HG02588 (cell line): ENCODE measurements at regions not wholly inside any gene's neighbourhood (a gene's known extent, or its start where the extent isn't known, plus 50 kb on each side); places are given as distances from the start of the nearest gene placed in this dataset.

Experiments used
- ATAC-seq: cut with Tn5 transposase; IDR thresholded peaks from one replicate; pipeline ENCODE4 v1.9.1; 2021; ENCODE audit warnings: mild to moderate bottlenecking, moderate library complexity; ENCODE audit not compliant: unreplicated experiment

GRCh38 chr3:24830230-24831152 lies 335.8 kb upstream of the THRB start:
- no peak for ATAC-seq

- ATAC-seq = no peak
These were observed 336.6 kb upstream of the THRB start for GRCh38 chr3:24831221-24831620.

DNA sequence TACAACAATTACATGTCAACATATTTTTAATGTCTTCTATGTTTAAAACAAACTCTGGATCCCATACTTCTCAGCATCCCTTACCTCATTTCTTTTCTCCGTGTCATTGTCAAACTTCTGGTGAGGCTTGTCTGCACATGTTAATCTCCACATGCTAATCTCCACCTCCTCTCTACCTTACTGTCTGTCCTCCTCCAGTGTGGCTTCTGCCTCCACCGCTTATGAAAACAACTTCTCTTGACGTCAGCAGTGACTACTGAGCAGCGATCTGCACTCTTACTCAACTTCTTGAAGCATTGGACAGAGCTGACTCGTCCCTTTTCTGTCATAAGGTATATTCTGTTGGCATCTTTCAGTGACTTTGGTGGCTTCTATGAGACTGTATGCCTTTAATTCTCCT lies 338.2 kb upstream of the THRB start:
- ATAC-seq = no peak

- ATAC-seq = no peak
These were observed 339.8 kb upstream of the THRB start for GRCh38 chr3:24834442-24834841.

DNA sequence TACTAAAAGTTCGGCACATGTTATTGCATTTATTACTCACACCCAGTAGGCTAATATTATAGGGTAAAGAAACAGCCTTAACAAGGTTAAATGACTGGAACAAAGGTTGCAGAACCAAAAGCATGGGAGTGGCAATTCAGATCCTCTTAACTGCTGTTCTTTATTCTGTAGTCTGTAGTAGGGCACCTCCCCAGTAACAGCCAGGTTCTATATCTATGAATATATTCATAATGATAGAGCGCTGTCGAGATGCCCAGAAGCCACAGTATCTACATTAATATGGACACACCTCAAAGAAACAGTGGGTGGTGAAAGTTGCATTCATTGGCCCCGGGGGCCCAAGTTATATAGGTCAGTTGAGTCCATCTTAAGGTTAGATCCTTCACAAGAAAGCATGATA lies 340.9 kb upstream of the THRB start:
- no peak for ATAC-seq

- no peak for ATAC-seq
These were observed 343.0 kb upstream of the THRB start for GRCh38 chr3:24837601-24838000.

GRCh38 chr3:24838533-24838932 lies 343.9 kb upstream of the THRB start:
- ATAC-seq = no peak

DNA sequence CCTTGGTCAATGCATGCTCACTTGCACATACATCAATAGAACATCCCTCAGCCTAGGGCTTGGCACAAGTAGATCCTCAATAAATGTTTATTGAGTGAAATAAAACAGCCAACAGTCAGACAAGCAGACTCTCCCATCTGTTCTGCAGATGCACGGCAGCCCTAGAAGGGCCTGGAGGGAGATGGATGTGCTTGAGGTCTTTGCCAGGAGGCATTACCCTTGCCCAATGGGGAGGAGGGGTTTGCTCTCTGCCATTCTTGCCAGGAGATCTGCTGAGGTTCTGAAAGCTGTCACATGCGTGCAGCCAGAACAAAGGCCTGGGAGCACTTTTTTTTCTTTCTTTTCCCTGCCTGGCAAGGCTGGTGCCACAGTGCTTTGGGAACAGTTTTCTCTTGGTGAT lies 349.3 kb upstream of the THRB start:
- no peak for ATAC-seq

DNA sequence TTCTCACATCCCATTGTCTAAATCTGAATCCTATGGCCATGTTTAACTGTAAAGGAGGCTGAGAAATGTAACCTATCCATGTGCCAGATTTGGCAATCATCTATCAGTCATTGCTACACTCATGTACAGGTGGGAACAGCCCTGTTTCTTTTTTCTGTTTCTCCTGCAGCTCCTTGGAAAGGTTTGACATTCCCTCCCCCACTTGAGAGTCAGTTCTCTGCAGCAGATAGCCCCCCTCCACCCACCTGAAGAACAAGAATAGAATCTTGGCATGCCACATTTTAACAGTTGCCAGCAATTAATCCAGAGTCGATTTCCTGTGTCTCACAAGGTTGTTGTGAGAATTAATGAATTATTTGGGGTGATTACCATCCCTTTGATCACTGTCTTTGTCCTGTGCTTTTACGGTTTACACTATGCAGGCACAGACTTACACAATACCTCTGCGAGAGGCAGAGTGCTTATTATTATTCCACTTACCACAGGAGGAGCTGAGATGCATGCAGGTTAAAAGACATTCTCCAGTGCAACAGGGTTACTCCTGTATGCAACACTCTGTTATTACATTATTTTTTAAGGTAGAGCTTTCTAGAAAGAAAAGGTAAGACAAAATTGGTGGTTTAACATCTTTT lies 351.0 kb upstream of the THRB start:
- ATAC-seq = no peak

DNA sequence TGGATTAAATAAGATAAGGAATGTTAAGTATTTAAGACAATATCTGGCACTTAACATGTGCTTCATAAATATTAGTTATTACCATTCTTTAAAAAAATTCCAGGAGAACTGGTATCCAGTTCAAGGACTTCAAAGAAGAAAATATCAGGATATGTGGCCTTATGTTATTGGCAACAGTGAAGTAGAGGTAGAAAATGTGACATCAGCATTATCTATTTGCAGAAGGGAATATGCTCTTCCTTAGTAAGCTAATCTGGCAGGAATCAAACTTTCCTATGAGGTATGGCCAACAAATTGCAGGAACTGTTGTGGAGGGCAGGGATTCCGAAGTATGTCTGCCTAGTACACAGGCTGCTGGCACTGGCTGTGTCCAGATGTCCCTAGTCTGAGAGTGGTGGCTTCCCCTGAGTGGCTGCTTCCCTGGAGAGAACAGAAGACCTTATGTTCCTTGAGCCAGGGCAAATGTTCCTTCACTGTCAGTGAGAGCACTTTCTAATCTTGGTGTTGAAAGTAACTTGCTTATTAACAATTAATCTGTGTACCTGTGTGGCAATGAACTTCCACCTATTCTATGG lies 351.7 kb upstream of the THRB start:
- ATAC-seq = no peak

GRCh38 chr3:24850245-24850644 lies 355.6 kb upstream of the THRB start:
- ATAC-seq = no peak

GRCh38 chr3:24853685-24854490 lies 359.2 kb upstream of the THRB start:
- ATAC-seq = no peak

GRCh38 chr3:24854748-24855147 lies 360.1 kb upstream of the THRB start:
- ATAC-seq = no peak

- ATAC-seq = no peak
These were observed 363.3 kb upstream of the THRB start for GRCh38 chr3:24857945-24858344.

DNA sequence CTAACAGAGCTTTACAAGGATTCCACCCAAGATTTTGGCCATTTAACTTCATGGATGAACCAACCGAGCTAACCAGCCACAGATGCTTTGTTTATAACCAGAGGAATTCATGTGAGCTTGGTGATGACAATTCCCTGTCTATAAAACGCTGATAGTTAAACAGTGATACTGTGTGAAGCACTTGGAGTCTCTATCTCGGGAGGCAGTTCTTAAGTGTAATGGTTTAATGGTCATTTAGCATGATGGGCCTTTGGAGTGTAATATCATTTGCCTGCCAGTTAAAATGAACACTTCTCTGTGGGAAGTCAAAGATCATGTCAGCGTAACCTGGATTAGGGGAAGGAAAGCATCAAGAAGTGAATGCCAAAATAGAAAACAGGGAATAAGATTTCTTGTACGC lies 368.6 kb upstream of the THRB start:
- ATAC-seq = no peak

- ATAC-seq = no peak
These were observed 373.1 kb upstream of the THRB start for GRCh38 chr3:24867783-24868182.

DNA sequence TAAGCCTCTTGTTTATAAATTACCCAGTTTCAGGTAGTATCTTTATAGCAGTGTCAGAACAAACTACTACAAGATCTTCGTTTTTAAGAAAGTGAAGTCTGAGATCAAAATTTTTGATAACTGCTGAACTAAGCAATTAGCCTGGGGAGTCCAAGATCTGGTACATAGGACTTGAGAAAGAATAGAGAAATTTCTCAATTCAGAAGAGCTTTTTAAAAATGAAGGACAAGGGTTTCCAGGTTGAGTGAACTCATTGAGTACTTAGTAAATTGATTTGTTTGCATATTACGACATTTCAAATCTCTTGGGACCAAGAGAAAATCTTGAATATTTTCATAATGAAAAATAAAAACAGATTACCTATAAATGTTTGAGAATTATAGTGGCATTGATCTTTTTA lies 386.6 kb upstream of the THRB start:
- ATAC-seq = no peak

- no peak for ATAC-seq
These were observed 391.9 kb upstream of the THRB start for GRCh38 chr3:24886501-24886900.

DNA sequence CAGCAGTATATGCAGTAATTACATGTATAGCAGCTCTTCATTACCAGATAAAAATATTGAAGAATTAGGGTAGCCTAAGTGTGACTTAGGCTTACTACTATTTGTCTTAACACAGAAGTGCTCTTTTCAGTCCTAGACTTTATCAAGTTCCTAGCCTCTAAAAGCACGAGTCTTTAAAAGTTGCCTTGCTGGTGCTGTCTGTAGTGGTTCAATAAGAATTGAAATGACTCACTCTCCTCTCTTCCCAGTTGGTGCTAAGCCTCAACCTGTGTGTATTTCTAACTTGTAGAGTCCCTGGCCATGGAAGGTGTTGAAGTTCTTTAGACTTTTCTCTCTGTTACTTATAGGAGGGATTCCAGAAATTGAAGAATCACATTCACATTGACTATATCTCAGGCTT lies 395.4 kb upstream of the THRB start:
- no peak for ATAC-seq

DNA sequence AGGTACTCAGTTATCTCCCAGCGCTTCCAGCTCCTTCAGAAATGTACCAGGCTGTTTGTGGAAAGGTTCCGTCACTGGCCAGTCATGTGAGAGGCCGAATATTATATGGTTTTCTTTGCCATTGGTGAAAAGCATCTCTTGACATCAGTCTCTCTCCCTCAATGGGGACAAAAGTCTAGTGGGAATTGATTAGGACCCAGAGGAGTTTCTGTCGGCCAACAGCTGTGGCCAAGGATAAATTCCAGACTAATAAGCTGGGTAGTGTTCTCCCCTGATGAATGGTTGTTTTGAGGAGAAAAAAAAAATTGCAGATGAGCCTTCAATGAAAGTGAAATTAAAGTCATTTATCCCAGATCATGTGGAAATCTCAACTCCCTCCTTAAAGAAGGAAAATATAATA lies 404.7 kb upstream of the THRB start:
- no peak for ATAC-seq

DNA sequence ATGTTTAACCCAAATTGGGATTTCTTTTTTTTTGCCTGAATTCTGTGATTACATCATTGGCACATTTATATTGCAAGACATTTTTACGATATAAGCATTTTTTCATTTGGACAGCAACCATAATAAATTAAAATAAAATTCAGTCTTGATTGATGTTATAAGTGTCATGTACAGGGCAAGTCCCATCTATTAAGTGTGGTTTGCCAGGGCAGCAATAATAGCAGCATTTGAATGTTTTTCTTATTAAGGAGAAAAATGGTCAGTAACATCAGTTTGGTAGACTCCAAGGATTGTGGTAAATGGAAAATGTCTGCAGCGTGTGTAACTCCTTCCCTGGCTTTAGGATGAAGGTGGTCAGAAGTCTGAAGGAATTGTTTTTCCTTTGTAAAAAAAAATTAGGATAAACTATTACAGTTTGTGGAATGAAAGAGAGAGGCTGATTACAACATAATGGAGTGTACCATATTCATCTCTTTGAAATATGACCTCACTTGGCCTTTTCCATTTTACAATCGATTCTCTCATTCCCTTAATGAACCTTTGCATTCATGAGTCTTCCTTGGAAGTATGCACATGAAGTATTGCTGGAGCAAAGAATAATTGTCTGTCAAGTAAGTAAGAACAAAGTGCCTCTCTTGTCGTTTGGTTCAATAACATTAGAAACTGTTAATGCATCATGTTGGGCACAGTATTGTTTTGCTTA lies 405.4 kb upstream of the THRB start:
- no peak for ATAC-seq
